H1 (cell line): ENCODE measurements at regions not wholly inside any gene's neighbourhood (a gene's known extent, or its start where the extent isn't known, plus 50 kb on each side); places are given as distances from the start of the nearest gene placed in this dataset.

Source experiments
- NANOG ChIP-seq: IDR thresholded peaks from 2 replicates; pipeline ENCODE4 v1.6.1; 2011; ENCODE audit warnings: low read length, low read depth, mild to moderate bottlenecking, inconsistent platforms; ENCODE audit not compliant: insufficient read depth, poor library complexity, severe bottlenecking
- TF ChIP-seq, protein P1 (sequence below): fragments of 300-600 bp; sonication (generic); IDR thresholded peaks from 2 replicates; pipeline ENCODE4 v1.7.1; 2012; ENCODE audit warnings: low read length, moderate library complexity, mild to moderate bottlenecking, inconsistent platforms; ENCODE audit not compliant: insufficient replicate concordance

- TF ChIP-seq, protein P1, sequence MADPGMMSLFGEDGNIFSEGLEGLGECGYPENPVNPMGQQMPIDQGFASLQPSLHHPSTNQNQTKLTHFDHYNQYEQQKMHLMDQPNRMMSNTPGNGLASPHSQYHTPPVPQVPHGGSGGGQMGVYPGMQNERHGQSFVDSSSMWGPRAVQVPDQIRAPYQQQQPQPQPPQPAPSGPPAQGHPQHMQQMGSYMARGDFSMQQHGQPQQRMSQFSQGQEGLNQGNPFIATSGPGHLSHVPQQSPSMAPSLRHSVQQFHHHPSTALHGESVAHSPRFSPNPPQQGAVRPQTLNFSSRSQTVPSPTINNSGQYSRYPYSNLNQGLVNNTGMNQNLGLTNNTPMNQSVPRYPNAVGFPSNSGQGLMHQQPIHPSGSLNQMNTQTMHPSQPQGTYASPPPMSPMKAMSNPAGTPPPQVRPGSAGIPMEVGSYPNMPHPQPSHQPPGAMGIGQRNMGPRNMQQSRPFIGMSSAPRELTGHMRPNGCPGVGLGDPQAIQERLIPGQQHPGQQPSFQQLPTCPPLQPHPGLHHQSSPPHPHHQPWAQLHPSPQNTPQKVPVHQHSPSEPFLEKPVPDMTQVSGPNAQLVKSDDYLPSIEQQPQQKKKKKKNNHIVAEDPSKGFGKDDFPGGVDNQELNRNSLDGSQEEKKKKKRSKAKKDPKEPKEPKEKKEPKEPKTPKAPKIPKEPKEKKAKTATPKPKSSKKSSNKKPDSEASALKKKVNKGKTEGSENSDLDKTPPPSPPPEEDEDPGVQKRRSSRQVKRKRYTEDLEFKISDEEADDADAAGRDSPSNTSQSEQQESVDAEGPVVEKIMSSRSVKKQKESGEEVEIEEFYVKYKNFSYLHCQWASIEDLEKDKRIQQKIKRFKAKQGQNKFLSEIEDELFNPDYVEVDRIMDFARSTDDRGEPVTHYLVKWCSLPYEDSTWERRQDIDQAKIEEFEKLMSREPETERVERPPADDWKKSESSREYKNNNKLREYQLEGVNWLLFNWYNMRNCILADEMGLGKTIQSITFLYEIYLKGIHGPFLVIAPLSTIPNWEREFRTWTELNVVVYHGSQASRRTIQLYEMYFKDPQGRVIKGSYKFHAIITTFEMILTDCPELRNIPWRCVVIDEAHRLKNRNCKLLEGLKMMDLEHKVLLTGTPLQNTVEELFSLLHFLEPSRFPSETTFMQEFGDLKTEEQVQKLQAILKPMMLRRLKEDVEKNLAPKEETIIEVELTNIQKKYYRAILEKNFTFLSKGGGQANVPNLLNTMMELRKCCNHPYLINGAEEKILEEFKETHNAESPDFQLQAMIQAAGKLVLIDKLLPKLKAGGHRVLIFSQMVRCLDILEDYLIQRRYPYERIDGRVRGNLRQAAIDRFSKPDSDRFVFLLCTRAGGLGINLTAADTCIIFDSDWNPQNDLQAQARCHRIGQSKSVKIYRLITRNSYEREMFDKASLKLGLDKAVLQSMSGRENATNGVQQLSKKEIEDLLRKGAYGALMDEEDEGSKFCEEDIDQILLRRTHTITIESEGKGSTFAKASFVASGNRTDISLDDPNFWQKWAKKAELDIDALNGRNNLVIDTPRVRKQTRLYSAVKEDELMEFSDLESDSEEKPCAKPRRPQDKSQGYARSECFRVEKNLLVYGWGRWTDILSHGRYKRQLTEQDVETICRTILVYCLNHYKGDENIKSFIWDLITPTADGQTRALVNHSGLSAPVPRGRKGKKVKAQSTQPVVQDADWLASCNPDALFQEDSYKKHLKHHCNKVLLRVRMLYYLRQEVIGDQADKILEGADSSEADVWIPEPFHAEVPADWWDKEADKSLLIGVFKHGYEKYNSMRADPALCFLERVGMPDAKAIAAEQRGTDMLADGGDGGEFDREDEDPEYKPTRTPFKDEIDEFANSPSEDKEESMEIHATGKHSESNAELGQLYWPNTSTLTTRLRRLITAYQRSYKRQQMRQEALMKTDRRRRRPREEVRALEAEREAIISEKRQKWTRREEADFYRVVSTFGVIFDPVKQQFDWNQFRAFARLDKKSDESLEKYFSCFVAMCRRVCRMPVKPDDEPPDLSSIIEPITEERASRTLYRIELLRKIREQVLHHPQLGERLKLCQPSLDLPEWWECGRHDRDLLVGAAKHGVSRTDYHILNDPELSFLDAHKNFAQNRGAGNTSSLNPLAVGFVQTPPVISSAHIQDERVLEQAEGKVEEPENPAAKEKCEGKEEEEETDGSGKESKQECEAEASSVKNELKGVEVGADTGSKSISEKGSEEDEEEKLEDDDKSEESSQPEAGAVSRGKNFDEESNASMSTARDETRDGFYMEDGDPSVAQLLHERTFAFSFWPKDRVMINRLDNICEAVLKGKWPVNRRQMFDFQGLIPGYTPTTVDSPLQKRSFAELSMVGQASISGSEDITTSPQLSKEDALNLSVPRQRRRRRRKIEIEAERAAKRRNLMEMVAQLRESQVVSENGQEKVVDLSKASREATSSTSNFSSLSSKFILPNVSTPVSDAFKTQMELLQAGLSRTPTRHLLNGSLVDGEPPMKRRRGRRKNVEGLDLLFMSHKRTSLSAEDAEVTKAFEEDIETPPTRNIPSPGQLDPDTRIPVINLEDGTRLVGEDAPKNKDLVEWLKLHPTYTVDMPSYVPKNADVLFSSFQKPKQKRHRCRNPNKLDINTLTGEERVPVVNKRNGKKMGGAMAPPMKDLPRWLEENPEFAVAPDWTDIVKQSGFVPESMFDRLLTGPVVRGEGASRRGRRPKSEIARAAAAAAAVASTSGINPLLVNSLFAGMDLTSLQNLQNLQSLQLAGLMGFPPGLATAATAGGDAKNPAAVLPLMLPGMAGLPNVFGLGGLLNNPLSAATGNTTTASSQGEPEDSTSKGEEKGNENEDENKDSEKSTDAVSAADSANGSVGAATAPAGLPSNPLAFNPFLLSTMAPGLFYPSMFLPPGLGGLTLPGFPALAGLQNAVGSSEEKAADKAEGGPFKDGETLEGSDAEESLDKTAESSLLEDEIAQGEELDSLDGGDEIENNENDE: no peak
- no peak for TF ChIP-seq NANOG
- TF ChIP-seq, all 59 proteins: peak for 0
Observed at GRCh38 chr13:83633746-83634145, 248.5 kb downstream of the SLITRK1 start (continued).
